ENCODE measurements at regions not wholly inside any gene's neighbourhood (a gene's known extent, or its start where the extent isn't known, plus 50 kb on each side); places are given as distances from the start of the nearest gene placed in this dataset.
"Not testable (repeated sequence)": the region's sequence is repeated elsewhere in the genome, so short reads cannot be mapped to it uniquely, and the experiment has no call there.

- no peaks in the 10 kb centered on the region for H3K4me1 ChIP-seq
- intact Hi-C loops (cut with DNase I): no loop called here
- no peak overlapping the region for H3K27ac ChIP-seq
- H3K36me3 ChIP-seq: no peaks in the 10 kb centered on the region
- 60 to 77% (median 68%) methylated on average over 1 of the region's 1 CpG for WGBS, 4 donors
- ATAC-seq (no peak), DNase-seq (no peak)
- H3K9me3 ChIP-seq: peaks cover 0 to 17% (median 3%) of the 10 kb centered on the region in 12 donors
- H3K27me3 ChIP-seq: no peaks in the 10 kb centered on the region
- TF ChIP-seq POLR2A (IDR thresholded peaks at IDR 0.05) (no peak), CTCF (IDR thresholded peaks at IDR 0.05) (no peak)
- H3K4me3 ChIP-seq: no peak overlapping the region
These were observed 835.9 kb upstream of the GRM7 start for GRCh38 chr3:6025032-6025431.

GRCh38 chr3:6030648-6031047 lies 830.3 kb upstream of the GRM7 start:
- not testable (repeated sequence) for ATAC-seq

GRCh38 chr3:6035626-6036025 lies 825.3 kb upstream of the GRM7 start:
- H3K9me3 ChIP-seq: peaks cover 0 to 17% (median 3%) of the 10 kb centered on the region in 12 donors
- no peaks in the 10 kb centered on the region for H3K36me3 ChIP-seq
- TF ChIP-seq CTCF (IDR thresholded peaks at IDR 0.05) (no peak), POLR2A (IDR thresholded peaks at IDR 0.05) (no peak)
- intact Hi-C loops (cut with DNase I): no loop called here
- 64 to 81% (median 71%) methylated on average over 4 to 6 of the region's 6 CpGs for WGBS, 4 donors
- no peaks in the 10 kb centered on the region for H3K27me3 ChIP-seq
- no peak for ATAC-seq
- H3K4me1 ChIP-seq: no peaks in the 10 kb centered on the region
- no peak overlapping the region for H3K27ac ChIP-seq
- no peak for DNase-seq
- no peak overlapping the region for H3K4me3 ChIP-seq

More at GRCh38 chr3:6030648-6031047, 830.3 kb upstream of the GRM7 start:
- H3K4me3 ChIP-seq; H3K27ac ChIP-seq; H3K4me1 ChIP-seq; H3K36me3 ChIP-seq; intact Hi-C loops (cut with DNase I); H3K27me3 ChIP-seq; DNase-seq: not testable (repeated sequence)
- peaks cover 0 to 18% (median 4%) of the 10 kb centered on the region in 12 donors for H3K9me3 ChIP-seq
- 37 to 45% (median 43%) methylated on average over 4 of the region's 4 CpGs for WGBS, 4 donors

DNA sequence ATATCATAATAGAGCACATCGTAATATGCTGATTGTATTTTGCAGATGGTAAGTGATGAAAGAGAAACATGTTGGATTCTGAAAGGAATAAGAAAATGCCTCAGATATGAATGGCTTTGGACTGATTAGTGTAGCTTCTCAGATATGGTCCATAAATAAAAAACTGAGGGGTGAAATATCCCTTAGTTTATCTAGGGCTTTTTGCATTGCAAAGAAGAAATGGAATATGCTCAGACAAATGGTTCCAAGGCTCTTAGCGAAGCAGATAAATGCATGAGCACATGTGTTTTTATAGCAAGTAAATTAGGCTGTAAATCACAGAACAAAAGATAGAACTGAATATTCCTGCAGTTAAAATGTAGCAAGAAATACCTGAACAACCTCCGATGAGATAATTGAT lies 820.9 kb upstream of the GRM7 start:
- DNase-seq (no peak), ATAC-seq (no peak)
- Histone ChIP-seq H3K9me3 (peaks cover 0 to 12% (median 0%) of the 10 kb centered on the region in 12 donors), H3K4me1 (no peaks in the 10 kb centered on the region), H3K27ac (no peak overlapping the region), H3K36me3 (no peaks in the 10 kb centered on the region), H3K4me3 (no peak overlapping the region), H3K27me3 (no peaks in the 10 kb centered on the region)
- 72 to 93% (median 86%) methylated on average over 3 of the region's 3 CpGs for WGBS, 4 donors
- intact Hi-C loops (cut with DNase I): no loop called here
- TF ChIP-seq POLR2A (IDR thresholded peaks at IDR 0.05) (no peak), CTCF (IDR thresholded peaks at IDR 0.05) (no peak)

DNA sequence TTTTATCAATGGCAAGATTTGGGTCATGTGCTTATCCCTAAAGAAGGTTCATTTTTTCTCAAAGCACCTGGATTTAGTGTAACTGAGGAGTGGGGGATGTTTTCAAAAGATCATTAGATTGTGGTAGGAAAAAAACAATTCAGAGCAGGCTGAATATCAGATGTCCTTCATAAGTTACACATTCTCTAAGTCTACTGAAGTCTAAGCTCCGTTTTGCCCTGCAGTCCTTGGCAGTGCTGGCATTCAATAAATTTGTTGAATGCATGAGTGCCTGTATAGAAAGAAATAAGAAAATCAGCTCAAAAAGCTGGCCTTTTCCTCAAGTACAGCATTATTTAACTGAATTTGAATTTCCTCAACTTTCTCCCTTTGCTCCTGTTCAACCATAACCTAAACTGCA lies 819.0 kb upstream of the GRM7 start:
- intact Hi-C loops (cut with DNase I): no loop called here
- ATAC-seq (no peak), DNase-seq (no peak)
- H3K27ac ChIP-seq: no peak overlapping the region
- H3K9me3 ChIP-seq: peaks cover 0 to 19% (median 6%) of the 10 kb centered on the region in 12 donors
- TF ChIP-seq CTCF (IDR thresholded peaks at IDR 0.05): no peak
- no peak for TF ChIP-seq POLR2A (IDR thresholded peaks at IDR 0.05)
- no peak overlapping the region for H3K4me3 ChIP-seq
- no peaks in the 10 kb centered on the region for H3K36me3 ChIP-seq
- H3K27me3 ChIP-seq: no peaks in the 10 kb centered on the region
- WGBS, 4 donors: 62 to 73% (median 67%) methylated on average over 1 of the region's 1 CpG
- H3K4me1 ChIP-seq: no peaks in the 10 kb centered on the region
